SJSA1 (cell line): ENCODE measurements at regions not wholly inside any gene's neighbourhood (a gene's known extent, or its start where the extent isn't known, plus 50 kb on each side); places are given as distances from the start of the nearest gene placed in this dataset.

ENCODE experiments used
- DNase-seq, 2 experiments: peaks; one replicate each; pipeline ENCODE4 v3.0.0-alpha.2; 2015 to 2020; ENCODE audit warnings: low spot score in 2 of 2, low read depth in 1 of 2
- H3K27ac ChIP-seq: fragments of 250-450 bp; sonication (Bioruptor Pico); 2 replicates; pipeline ENCODE4 v1.5.1; 2020; ENCODE audit warnings: mild to moderate bottlenecking, moderate library complexity
- H3K27me3 ChIP-seq: fragments of 250-450 bp; sonication (Bioruptor Pico); replicated peaks from 2 replicates; pipeline ENCODE4 v1.5.1; 2020; ENCODE audit warnings: mild to moderate bottlenecking, moderate library complexity
- H3K36me3 ChIP-seq: fragments of 250-450 bp; sonication (Bioruptor Pico); 2 replicates; pipeline ENCODE4 v1.5.1; 2020; ENCODE audit warnings: mild to moderate bottlenecking
- H3K4me1 ChIP-seq: fragments of 250-450 bp; sonication (Bioruptor Pico); replicated peaks from 2 replicates; pipeline ENCODE4 v1.6.1; 2021; ENCODE audit warnings: mild to moderate bottlenecking
- H3K4me3 ChIP-seq: fragments of 250-450 bp; sonication (Bioruptor Pico); 2 replicates; pipeline ENCODE4 v1.5.1; 2020; ENCODE audit warnings: mild to moderate bottlenecking
- H3K9me3 ChIP-seq: fragments of 250-450 bp; sonication (Bioruptor Pico); replicated peaks from 2 replicates; pipeline ENCODE4 v1.5.1; 2020; ENCODE audit warnings: mild to moderate bottlenecking

DNA sequence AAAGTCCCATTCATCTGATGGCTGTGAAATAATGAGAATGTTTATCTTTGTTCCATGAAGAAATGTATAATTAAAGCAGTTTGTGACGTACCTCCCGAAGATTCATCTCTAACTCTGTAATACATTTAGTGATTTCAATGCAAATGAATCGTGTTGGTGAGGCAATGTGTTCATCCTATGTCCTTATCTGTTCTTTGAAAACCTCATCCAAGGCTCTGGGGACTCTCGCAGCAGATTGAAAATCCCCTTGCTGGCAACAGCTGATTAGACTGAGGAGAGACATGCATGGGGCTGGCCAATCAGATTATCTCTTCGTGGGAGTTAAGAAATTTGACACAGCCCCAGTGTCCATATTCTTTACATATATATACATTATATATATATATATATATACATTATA, 1095.4 kb upstream of the EEF2KMT start:
- Histone ChIP-seq H3K36me3 (no peaks in the 10 kb centered on the region), H3K9me3 (0 out of 2 replicates have a peak, but pooled peaks cover 3% of the 10 kb centered on the region), H3K4me3 (no peak overlapping the region), H3K4me1 (no peaks in the 10 kb centered on the region), H3K27ac (no peak overlapping the region), H3K27me3 (no peaks in the 10 kb centered on the region)
- no peak for DNase-seq

DNA sequence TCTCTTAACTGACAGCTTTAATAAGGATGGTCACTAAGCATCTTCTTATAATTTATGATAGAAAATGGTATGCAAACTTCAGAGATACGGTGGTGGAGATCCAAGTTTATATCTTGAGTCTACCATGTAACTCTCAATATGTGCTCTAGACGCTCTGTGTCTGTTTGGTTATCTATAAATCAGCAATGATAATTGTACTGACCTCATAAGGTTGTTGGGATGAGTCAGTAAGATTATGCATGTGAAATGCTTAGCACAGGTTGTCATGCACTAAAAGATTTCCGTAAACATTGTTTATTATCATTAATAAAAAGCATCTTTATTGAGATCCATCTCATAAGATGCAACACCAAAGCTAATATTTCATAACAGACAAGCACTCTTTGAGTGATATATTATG, 1094.9 kb upstream of the EEF2KMT start:
- no peaks in the 10 kb centered on the region for H3K4me1 ChIP-seq
- H3K9me3 ChIP-seq, result 0 out of 2 replicates have a peak, but pooled peaks cover 3% of the 10 kb centered on the region
- no peak overlapping the region for H3K4me3 ChIP-seq
- no peak overlapping the region for H3K27ac ChIP-seq
- H3K36me3 ChIP-seq, result no peaks in the 10 kb centered on the region
- no peak for DNase-seq
- no peaks in the 10 kb centered on the region for H3K27me3 ChIP-seq

DNA sequence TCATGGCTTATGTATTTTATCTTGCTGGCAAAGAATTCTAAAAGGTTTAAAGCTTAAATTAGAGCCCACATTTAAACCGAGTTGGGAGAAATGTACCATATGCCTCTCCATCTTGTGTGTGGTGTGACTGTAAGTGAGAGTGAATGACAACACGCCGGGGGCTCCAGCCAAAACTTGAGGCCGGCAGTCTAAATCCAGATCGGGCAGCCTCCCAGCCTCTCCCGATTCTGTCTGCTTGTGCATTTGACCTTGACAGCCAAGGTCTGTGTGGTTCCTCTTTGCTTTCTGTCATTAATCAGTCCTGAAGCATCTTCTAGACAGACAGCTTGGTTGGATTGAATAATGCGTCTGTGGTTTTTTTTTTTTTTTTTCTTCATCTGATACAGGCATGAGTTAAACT, 1093.2 kb upstream of the EEF2KMT start:
- 0 out of 2 replicates have a peak, but pooled peaks cover 3% of the 10 kb centered on the region for H3K9me3 ChIP-seq
- DNase-seq, result no peak
- no peaks in the 10 kb centered on the region for H3K27me3 ChIP-seq
- no peak overlapping the region for H3K27ac ChIP-seq
- H3K4me3 ChIP-seq, result no peak overlapping the region
- H3K36me3 ChIP-seq, result no peaks in the 10 kb centered on the region
- H3K4me1 ChIP-seq, result no peaks in the 10 kb centered on the region

DNA sequence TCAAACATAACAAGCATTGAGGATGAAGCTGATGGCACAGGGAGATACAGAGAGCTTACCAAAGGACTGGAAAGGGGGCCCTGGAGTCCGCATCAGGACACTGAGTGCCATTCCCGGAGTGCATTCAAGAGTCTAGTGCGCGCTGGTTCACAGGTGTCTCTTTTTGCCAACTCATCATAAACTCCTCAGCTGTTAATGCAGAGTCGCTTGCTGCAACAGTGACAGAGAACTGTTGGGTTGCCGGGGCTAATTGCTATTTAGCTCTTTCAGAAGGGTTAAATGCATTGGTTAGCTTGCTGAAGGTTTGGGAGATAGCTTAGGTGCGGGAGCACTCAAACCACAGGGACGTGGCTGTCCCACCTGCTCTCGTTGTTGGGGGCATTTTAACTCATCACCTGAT, 1091.6 kb upstream of the EEF2KMT start:
- Histone ChIP-seq H3K9me3 (0 out of 2 replicates have a peak, but pooled peaks cover under 1% of the 10 kb centered on the region), H3K4me3 (no peak overlapping the region), H3K36me3 (no peaks in the 10 kb centered on the region), H3K4me1 (no peaks in the 10 kb centered on the region), H3K27me3 (no peaks in the 10 kb centered on the region), H3K27ac (no peak overlapping the region)
- no peak for DNase-seq

DNA sequence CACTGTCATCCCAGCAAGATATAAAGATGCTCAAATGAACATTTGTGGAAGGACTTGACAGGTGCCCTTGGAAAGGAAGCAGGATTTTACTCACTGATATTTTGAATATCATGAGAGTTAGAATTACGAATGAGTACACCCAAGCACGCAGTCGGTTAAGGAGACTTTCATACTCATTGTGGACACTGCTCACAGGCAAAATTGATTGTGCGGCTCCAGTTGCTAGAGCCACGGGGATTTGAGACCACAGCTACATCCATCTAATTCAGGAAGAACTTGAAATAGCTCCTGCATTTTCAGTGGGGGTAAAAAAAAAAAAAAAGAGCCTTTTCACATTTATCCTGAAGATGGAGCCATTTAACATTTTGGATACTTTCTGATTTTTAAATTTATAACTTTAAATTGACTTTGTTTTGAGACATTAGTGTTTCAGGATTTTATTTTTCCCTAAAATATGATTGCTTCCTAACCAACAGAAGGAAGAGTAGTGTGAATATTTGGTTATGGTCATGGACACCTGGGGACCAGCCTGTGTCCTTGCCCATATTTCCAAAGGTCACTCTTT, 1080.1 kb upstream of the EEF2KMT start:
- Histone ChIP-seq H3K4me1 (no peaks in the 10 kb centered on the region), H3K36me3 (no peaks in the 10 kb centered on the region), H3K27me3 (no peaks in the 10 kb centered on the region), H3K9me3 (no peaks in the 10 kb centered on the region), H3K27ac (no peak overlapping the region), H3K4me3 (no peak overlapping the region)
- no peak for DNase-seq

DNA sequence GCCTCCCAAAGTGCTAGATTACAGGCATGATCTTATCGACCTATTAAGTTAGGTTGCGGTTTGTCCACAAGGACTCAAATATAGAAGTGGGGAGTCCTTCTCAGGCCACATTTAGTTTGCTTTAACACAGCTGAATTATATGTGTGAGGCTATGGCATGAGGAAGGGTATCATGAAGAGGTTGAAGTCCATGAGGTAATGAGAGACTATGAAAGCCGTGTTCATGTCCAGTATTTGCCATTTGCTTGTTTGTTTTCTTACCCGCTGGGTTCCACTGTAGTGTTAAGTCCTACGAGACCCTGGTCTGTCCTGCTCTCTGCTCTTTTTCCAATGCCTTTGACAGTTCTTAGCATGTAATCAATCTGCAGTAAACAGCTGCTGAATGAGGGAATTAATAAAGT, 1072.4 kb upstream of the EEF2KMT start:
- H3K27ac ChIP-seq, result no peak overlapping the region
- no peaks in the 10 kb centered on the region for H3K36me3 ChIP-seq
- H3K4me1 ChIP-seq, result no peaks in the 10 kb centered on the region
- H3K27me3 ChIP-seq, result no peaks in the 10 kb centered on the region
- peaks cover 6% of the 10 kb centered on the region; the same call in 1 of the 2 replicates for H3K9me3 ChIP-seq
- H3K4me3 ChIP-seq, result no peak overlapping the region
- no peak for DNase-seq

DNA sequence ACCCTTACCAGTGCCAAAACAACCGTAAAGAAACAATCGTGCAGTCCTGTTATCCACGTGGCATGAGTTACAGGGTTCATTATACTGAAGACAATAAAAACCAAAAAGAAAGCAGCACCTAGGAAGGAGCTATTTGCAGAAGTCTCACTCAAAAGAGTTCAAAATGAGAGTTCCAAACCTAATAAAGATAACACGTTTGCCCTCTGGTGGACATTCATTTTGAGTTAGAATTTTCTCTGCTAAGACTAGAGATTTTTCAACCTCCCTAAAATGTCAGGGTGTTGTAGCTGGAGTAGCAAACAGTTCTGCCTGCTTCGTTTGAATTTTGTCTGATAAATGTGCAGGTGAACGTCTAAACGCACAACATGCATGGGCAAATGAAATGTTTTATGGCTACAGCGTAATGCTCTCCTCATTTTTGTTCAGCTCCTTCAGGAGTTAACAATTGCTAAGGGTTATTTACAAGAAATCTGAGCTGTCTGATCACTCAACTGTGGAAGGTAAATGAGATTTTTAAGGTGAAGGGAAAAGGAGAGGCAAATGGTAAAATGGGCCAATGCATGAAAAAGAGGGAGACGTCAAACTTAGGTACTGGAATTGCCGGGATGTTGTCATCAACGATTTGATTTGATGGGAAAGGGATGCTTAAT, 1067.9 kb upstream of the EEF2KMT start:
- DNase-seq, result no peak
- Histone ChIP-seq H3K9me3 (0 out of 2 replicates have a peak, but pooled peaks cover 2% of the 10 kb centered on the region), H3K27me3 (no peaks in the 10 kb centered on the region), H3K4me1 (no peaks in the 10 kb centered on the region), H3K4me3 (no peak overlapping the region), H3K36me3 (no peaks in the 10 kb centered on the region), H3K27ac (no peak overlapping the region)

DNA sequence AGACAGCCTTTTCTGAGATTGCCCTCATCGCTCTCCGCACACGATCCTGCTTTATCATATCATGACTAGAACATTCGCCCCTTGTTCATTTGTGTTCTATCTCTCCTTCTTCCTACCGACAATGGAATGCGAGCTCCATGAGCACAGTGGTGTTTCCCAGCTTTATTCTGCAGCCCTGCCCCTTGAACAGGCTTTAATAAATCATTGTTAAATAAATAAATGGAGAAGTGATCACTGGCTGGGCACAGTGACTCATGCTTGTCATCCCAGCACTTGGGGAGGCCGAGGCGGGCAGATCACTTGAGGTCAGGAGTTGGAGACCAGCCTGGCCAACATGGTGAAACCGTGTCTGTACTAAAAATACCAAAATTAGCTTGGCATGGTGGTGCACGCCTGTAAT, 1063.3 kb upstream of the EEF2KMT start:
- Histone ChIP-seq H3K36me3 (no peaks in the 10 kb centered on the region), H3K9me3 (0 out of 2 replicates have a peak, but pooled peaks cover 2% of the 10 kb centered on the region), H3K4me3 (no peak overlapping the region), H3K27me3 (no peaks in the 10 kb centered on the region), H3K4me1 (no peaks in the 10 kb centered on the region), H3K27ac (no peak overlapping the region)
- DNase-seq, result no peak

DNA sequence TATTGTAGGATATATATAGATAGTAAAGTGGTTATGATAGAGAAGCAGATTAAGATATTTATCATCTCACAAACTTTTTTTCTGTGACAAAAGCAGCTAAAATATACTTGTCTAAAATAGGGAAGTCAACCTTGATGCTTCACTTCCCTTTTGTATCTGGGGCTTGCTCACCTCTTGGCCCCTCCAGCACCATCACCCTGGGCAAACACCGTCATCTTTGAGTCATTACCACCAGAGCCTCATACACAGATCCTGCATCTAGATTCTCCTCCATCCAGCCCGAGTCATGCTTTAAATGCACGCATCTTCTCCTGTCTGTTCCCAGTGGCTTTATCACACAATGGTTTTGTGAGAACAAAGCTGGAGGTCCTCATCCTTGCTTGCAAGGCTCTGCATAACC, 1062.7 kb upstream of the EEF2KMT start:
- H3K36me3 ChIP-seq, result no peaks in the 10 kb centered on the region
- no peak for DNase-seq
- H3K27me3 ChIP-seq, result no peaks in the 10 kb centered on the region
- H3K4me3 ChIP-seq, result no peak overlapping the region
- H3K4me1 ChIP-seq, result no peaks in the 10 kb centered on the region
- 0 out of 2 replicates have a peak, but pooled peaks cover 2% of the 10 kb centered on the region for H3K9me3 ChIP-seq
- H3K27ac ChIP-seq, result no peak overlapping the region

DNA sequence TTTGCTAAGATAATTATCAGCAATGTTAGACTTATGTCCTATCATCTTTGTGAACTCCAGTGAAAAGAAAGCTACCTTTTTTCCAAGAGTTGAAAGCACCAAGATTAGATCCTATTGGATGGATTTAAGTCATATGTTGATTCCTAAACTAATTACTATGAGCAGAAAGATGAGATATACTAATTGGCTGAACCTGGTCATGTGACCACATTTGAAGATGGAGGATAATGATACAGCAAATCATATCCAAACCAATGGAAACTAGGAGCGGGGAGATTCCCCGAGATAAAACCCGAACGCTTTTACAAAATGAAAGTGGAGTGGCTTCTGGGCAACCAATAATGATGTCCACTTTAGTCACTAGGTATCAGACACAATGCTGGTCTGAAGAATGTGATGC, 1060.2 kb upstream of the EEF2KMT start:
- Histone ChIP-seq H3K36me3 (no peaks in the 10 kb centered on the region), H3K27ac (no peak overlapping the region), H3K27me3 (no peaks in the 10 kb centered on the region), H3K4me1 (no peaks in the 10 kb centered on the region), H3K4me3 (no peak overlapping the region), H3K9me3 (0 out of 2 replicates have a peak, but pooled peaks cover 4% of the 10 kb centered on the region)
- no peak for DNase-seq

DNA sequence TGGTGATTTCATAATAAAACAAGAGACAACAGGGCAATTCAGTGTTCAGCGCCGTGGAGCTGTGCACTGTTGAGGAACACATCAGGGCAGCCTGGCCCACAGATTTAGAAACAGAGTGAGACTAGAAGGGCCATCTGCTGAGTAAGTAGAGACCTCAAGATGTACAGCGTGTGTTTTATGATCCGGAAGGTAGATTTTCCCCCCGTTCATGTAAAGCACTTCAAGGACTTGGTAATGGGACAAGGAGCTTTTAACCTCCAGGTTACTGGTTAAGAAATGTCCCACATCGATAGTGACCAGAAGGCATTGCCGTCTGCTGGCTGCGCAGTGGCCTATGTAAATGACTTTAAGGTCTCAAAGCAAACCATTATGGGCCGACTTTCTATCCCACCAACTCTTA, 1057.7 kb upstream of the EEF2KMT start:
- Histone ChIP-seq H3K36me3 (no peaks in the 10 kb centered on the region), H3K27ac (no peak overlapping the region), H3K9me3 (0 out of 2 replicates have a peak, but pooled peaks cover 4% of the 10 kb centered on the region), H3K27me3 (no peaks in the 10 kb centered on the region), H3K4me3 (no peak overlapping the region), H3K4me1 (no peaks in the 10 kb centered on the region)
- no peak for DNase-seq

DNA sequence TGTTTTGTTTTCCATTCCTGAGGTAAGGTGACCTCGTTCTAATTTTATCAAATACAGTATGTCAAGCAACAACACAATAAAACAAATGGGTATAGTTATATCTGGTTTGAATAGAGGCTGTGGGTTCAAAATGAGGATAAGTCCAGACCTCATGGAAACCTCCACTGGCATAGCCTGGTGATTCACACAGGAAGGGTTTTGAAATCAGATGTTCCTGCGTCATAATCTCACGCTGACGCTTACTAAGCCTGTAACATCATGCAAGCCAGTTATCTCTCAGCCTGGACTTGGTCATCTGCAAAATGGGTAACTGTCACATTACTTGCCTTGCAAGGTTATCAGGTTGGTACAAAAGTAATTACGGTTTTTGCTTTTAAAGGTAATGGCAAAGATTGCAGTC, 1056.3 kb upstream of the EEF2KMT start:
- no peak for DNase-seq
- Histone ChIP-seq H3K4me1 (no peaks in the 10 kb centered on the region), H3K36me3 (no peaks in the 10 kb centered on the region), H3K4me3 (no peak overlapping the region), H3K27me3 (no peaks in the 10 kb centered on the region), H3K27ac (no peak overlapping the region), H3K9me3 (0 out of 2 replicates have a peak, but pooled peaks cover 4% of the 10 kb centered on the region)

DNA sequence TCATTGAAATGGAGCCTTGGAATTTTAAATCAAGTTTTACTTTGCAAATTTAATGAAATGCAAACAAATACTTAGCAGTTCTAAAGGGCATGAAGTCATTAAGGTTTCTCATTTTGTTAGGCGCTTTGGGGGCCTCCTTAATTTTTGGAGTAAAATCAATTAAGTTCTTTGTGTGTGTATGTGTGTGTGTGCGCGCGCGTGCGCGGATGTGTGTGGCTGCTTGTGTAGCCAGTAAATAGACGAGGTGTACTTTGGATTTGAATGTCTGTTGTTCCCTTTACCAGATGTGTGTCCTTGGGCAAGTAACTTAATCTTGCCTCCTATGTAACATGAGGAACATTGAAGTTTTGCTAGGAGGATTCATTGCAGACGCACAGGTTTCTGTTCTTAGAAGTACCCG, 1051.4 kb upstream of the EEF2KMT start:
- no peaks in the 10 kb centered on the region for H3K27me3 ChIP-seq
- no peak for DNase-seq

DNA sequence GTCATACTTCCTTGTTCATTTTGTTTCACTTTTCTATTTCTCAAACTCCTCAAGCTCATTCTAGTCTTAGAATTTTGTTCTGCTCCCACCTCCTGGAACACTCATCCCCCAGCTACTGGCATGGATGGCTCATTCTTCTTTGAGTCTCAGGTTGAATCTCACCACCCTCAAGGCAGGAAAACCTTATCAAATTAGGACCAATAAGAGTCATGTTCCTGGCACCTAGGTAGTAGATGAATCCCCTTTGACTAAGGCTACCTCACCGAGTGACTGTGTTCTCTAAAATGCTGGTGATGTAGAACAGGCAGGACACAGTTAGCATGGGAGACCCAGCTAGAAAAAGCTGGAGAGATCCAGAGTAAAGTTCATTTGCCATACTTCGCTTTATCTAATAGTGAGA, 1050.8 kb upstream of the EEF2KMT start:
- no peak overlapping the region for H3K4me3 ChIP-seq
- H3K9me3 ChIP-seq, result peaks cover 3% of the 10 kb centered on the region; the same call in 1 of the 2 replicates
- no peaks in the 10 kb centered on the region for H3K36me3 ChIP-seq
- no peak for DNase-seq
- no peaks in the 10 kb centered on the region for H3K27me3 ChIP-seq
- no peak overlapping the region for H3K27ac ChIP-seq
- H3K4me1 ChIP-seq, result no peaks in the 10 kb centered on the region

More for the DNA sequence above, 1051.4 kb upstream of the EEF2KMT start:
- Histone ChIP-seq H3K9me3 (peaks cover 3% of the 10 kb centered on the region; the same call in 1 of the 2 replicates), H3K4me3 (no peak overlapping the region), H3K36me3 (no peaks in the 10 kb centered on the region), H3K27ac (no peak overlapping the region), H3K4me1 (no peaks in the 10 kb centered on the region)
